GF-D8 (cell line): ENCODE measurements at regions not wholly inside any gene's neighbourhood (a gene's known extent, or its start where the extent isn't known, plus 50 kb on each side); places are given as distances from the start of the nearest gene placed in this dataset.
"Not testable (repeated sequence)": the region's sequence is repeated elsewhere in the genome, so short reads cannot be mapped to it uniquely, and the experiment has no call there.

ENCODE experiments used
- DNase-seq: peaks from one replicate; lab custom pipeline; 2025; lab: John Stamatoyannopoulos, UW

DNA sequence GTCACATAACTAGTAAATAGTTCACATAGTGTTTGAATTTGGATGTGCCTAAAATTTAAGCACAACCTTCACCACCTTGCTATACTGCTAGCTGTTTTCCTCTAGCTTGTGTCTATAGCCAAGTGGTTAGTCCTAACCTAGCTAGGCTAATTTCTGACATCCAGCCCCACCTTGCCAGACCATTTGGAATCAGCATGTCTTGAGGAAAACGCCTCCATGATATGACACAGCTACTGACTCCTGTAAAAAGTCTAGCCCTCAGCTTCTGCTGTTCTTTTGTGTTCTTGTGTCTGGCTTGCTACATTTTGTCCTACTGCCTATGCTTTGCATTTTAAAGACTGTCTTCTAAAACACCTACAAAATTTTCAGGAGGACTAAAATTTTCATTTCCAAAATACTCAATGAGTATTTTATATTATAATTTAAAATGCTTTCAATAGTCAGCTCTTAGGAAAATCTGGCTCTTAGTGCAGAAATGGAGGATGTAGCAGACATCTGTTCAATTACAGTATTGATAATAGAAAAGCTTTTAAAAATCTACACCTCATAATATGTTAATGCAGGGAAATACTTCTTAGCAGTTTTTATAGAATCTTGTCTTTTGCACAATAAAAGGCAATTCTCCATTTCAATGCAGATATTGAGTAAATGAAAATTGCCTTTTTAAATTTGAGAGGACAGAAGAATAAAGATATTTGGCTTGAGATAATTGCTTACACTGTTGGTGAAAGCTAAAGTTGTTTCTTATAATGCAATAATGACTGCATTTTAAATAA, 160.8 kb upstream of the APP start:
- DNase-seq = no peak

DNA sequence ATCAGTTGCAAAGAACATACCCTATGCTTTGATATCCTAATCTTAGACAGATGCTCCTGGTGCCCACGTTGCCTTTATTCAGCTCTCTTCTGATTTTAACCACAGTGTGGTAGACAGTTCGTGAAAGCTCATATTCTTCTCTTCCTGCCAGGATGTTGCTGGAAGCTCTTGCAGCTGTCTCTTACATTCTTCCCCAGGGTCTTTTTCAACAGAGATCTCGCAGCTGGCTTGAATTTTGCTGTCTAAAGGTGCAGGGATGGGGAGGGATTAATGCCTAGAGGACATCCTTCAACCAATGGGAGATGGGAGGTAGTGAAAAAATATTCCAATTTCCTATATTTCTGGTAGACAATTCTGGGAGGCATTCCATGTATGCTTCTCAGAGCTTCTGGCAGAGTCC, 150.0 kb upstream of the APP start:
- no peak for DNase-seq

DNA sequence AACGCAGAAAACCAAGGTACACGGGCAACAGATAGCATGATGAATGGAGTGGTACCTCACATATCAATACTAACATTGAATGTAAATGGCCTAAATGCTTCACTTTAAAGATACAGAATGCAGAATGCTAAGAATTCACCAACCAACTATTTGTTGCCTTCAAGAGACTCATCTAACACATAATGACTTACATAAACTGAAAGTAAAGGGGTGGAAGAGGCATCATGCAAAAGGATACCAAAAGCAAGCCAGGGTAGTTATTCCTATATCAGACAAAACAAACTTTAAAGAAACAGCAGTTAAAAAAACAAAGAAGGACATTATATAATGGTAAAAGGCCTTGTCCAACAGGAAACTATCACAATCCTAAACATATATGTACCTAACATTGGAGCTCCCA, 137.1 kb upstream of the APP start:
- DNase-seq = no peak

DNA sequence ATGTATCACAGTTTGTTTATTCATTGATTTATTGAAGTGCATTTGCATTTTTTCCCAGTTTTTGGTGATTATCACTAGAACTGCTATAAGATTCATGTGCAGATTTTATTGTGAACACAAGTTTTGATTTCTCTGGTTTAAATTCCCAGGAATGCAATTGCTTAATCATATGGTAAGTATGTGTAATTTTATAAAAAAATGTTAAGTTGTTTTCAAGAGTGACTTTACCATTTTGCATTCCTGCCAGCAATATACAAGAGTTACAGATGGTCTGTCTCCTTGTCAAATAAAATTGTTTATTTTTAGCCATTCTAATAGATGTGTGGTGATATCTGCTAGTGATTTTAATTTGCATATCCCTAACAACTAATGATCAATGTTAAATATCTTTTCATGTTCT, 127.3 kb upstream of the APP start:
- DNase-seq = no peak

DNA sequence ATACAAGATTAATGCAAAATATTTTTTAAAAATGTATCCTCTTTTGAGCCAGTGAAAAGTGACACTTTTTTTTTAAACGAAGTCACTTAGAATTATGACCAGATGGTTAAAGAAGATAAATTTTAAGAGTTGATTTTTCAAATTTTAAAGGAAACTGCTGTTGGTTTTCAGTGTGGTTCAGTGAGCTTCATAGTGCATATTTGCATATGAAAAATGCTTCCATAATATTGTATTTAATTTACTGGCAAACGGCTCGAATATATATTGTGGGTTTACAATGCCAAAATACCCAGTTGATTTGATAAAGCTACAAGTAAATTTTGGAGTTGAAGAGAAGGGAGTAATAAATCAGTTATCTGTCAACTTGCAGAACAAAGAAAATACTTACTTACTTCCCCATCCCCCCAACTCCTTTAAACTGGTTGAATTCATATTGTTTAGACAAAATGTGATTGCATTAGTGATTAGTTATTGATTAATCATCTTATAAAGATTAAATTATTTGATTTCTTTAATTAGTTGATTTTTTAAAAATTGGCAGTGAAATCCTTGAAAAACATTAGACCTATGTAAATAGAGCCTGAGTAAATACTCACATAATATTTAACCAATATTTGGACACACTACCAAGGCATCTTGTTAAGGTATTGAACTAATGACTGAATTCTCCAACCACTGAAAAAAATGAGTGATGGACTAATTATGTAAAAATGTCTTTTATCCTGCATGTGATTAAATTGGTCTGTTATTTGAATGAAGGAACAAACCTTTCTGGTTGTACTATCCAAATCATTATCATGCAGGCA, 122.8 kb upstream of the APP start:
- no peak for DNase-seq

DNA sequence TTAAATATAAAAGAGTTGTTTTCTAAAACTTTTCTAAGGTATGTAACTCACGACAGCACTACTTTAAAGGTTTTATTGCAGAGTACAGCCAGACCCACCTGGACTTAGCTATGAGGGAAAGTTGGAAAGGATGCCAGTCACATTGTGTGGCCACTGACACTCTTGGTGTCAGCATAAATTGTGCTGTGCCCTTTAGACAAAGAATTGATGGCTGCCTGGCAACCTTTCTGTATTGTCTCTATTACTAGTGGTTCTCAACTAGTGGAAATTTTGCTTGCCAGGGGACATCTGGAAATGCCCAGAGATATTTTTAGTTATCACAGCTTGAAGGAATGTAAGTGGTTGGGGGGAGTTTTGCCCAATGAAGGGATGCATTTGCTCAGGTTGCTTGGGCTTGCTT, 117.5 kb upstream of the APP start:
- DNase-seq = no peak

DNA sequence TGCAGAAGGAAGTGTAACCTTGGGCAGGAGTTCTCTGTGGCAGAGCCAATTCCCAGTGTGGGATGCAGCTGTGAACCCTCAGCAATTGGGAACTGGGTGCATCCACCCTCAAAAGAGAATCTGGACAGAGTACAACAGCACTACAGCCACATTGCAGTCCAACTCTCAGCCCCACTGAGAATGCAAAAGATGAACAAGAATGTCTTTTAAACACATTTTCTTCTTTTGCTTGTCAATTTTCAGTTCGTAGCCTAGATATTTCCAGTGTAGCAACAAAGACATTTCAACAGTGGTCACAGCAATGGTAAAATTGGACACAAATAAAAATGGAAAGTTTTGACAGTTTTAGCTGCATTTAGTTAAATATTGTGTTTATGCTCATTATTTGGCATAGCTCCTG, 114.0 kb upstream of the APP start:
- no peak for DNase-seq

DNA sequence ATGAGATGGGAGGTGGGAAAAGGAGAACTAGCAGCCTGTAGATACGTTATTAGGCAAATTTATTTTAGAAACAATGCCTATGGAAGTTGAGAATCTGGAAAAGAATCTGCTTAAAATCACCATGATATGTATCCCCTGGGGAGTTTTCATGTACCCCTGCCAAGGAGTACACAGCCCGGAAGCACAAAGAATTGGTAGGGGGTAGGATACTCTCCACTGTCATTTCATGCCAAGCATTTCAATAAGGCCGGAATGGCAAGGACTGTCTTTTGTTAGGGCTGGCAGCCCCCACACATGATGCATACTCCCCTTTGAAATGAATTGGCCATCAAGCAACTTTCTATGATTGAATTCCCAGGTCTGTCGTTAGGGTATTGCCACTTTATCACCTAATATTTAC, 111.5 kb upstream of the APP start:
- DNase-seq = no peak

DNA sequence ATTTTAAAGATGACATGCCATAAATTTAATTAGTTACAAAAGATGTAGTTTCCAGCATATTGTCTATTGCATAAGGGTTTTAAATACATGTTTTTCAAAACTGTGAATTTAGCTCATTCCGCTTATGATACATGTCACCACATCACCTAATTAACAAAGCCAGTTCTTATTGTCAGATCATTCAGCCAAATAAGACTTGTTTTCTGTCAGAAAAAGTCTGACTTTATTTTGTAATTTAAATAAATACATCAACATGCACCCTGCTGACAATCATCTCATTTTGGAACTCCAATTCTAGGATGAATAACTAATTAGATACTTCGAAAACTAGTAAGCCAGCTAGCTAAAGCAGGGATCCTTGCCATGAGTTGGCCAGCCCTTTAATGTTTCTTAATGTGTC, 110.9 kb upstream of the APP start:
- no peak for DNase-seq

DNA sequence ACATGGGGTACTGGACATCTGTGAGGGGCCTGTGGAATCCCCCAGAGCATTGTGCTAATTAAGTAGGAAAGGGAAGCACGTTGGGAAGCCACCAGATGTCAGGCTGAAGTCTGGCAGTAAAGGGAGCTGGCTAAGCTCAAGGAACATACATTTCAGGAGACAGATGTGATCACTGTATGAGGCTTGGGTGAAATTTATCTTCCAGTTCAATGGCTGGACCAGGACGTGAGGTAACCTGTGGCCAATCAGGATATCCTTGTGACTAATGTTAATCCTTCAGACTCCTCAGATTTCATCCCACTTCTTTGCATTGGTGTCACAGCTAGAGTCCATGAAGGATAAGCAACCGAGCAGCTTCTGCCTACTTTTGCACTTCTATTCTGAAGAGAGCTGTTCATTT, 110.2 kb upstream of the APP start:
- no peak for DNase-seq

DNA sequence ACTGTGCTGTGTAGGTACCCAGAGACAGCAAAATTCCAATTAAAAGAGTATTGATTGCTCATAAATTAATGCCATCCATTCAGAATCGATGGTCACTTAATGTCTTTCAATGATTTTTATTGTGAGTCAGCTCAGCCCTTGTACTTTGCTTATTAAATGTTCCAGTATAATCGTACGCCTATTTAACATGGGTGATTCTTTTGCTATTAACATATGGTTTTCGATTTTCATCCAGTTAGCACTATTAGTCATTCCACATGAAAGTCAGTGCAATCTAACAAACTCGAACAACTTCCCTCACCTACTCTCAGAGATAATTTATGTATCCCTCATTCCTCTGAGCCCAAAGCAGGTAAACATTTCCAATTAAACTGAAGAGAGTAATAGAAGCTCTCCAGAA, 109.6 kb upstream of the APP start:
- DNase-seq = no peak

DNA sequence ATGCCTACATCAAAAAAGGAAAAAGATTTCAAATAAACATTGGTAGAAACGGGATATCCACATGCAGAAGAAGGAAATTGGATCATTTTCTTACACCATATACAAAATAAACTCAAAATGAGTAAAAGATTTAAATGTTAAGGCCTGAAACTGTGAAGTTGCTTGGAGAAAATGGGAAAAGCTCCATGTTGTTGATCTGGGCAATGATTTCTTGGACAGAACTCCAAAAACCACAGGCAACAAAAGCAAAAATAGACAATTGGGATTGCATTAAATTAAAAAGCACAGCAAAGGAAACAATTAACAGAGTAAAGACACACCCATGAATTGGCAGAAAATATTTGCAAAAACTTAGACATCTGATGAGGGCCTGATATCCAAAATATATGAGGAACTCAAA, 105.2 kb upstream of the APP start:
- no peak for DNase-seq

DNA sequence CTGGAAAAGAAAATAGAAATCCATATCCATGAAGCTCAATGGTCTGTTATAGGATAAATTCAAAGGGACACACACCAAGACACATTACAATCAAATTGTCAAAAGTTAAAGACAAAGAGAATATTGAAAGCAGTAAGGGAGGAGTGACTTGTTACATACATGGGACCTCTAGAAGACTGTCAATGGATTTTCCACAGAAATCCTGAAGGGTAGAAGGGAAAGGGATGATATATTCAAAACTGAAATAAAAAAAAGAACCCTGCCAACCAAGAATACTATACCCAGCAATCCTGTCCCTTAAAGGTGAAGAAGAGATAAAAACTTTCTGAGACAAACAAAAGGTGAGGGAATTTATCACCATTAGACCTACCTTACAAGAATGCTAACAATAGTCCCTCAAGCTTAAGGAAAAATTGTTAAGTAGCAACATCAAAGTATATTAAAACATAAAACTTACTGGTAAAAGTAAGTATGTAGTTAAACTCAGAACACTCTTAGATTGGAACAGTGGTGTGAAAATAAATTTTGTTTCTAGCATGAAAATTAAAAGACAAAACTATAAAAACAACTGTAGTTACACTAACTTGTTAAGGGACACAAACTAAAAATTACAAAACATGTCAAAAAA, 103.2 kb upstream of the APP start:
- DNase-seq = no peak

DNA sequence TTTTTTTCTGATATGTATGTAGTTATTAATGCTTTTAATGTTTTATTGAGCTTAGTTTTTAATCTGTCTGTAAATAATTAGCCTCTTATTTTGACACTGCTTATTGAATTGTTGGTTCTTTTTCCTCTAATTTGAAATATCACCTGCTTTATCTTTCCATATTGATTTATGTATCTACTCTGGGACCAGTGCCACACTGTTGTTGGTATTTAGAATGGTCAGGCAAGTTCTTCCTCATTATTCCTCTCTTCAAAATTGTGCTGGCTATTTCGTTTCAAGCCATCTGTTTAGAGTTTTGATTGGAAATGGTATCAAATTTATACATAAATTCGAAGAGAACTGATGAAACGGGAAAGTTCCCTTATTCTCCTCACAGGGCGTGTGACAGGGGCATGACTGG, 96.8 kb upstream of the APP start:
- DNase-seq = no peak

DNA sequence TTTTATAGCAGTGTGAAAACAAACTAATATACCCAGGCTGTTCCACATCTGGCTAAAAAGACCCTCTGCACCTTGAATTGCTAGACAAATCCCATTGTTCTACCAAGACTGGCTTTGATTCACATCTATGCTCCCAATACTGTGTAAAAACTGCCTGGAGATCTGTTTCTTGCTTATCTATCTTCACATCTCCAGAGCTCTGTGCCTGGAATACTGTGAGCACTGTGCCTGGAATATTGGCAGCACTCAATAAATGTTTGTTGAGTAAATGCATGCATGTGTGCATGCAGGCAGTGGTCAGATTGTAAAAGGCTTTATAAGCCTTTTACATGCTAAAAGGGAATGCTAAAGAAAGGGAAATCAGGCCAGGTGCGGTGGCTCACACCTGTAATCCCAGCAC, 75.5 kb upstream of the APP start:
- DNase-seq = no peak

DNA sequence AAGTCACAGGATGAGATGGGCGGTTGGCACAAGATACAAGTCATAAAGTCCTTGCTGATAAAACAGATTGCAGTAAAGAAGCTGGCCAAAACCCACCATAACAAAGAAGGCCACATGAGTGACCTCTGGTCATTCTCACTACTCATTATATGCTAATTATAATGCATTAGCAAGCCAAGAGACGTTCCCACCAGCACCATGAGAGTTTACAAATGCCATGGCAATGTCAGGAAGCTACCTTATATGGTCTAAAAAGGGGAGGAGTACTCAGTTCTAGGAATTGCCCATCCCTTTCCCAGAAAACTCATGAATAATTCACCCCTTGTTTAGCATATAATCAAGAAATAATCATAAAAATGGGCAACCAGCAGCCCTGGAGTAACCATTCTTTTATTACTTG, 74.9 kb upstream of the APP start:
- DNase-seq = no peak

DNA sequence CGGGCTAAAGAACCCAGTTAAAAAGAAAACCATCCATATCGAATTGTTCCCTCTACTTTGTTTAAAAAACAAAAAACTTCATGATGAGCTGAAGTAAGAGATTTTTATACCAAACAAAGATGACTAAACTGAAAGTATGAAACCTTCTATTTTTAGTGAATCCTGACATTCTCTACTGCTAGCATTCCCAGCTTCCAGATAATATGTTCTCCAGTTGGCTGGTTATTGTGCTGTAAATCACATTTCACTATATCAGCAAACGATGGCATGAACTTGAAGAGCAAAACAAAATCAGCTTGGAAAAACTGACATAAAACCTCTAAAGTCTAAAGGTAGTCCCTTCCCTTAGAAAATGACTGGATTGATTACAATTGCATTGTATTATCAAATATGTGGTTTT, 68.1 kb upstream of the APP start:
- DNase-seq = no peak

DNA sequence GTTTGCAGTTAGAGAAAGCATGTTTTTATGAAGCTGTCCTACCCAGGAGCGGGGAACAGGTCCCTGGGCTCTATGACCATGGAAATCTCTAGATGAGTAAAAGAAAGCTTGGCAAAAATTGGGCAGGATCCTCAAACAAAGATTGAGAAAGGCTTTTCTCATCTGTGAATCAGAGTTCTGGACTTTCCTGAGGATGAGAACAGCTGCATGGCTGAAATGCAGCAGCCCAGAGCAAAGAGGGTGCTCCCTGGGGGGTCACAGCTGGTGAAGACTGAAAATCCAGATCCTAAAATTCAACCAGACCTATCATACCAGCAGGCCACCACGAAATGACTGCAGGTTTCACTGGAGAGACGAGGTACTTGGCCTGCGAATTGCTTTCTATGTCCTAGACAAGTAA, 65.7 kb upstream of the APP start:
- DNase-seq = no peak

DNA sequence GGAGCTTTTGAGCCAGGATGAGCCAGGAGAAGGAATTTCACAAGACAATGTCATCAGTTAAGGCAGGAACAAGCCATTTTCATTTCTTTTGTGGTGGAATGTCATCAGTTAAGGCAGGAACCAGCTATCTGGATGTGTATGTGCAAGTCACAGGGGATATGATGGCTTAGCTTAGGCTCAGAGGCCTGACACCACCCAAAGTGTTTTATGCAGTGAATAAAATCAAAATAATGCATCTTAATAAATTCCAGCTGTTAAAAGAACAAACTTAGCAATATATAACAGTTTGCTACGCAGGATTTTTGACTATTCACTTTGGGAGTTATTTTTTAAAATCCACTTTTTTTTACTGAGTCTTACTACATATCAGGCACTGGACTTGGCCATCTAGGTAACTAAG, 62.7 kb upstream of the APP start:
- DNase-seq = not testable (repeated sequence)

DNA sequence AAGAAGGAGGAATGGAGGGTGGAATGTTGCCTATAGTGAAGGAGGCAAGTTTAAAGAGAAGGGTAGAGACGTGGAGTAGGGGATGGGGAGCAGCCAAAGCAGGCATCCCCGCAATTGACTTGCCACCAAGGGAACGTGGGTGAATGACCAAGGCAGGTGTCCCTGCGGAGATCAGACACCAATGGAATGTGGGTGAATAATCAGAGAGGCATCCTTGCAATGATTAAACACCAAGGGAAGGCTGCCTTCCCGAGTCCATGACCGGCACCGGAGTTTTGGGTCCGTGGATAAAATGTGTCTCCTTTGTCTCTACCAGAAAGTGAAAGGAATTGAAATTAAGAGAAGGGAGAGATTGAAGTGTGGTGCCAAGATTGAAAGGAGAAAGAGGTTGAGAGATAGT, 61.9 kb upstream of the APP start:
- not testable (repeated sequence) for DNase-seq

DNA sequence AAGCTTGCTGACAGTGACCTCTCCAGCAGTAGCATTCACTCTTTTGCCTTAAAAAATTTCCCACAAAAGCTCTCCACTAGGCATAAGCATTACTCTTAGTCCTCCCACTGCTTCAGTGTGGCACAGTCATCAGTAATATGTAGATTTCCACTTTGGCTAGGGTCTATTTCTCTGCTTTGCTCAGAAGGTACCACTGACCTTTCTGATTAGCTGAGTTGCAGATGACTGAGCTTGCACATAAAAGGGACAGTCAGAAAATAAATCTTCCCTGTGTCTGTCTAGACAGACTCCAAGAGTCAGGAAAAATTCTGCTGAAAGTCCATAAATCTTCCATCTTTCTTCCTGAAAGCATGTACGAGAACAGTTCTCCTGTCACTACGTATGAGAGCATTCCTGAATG, 56.6 kb upstream of the APP start:
- DNase-seq = no peak

DNA sequence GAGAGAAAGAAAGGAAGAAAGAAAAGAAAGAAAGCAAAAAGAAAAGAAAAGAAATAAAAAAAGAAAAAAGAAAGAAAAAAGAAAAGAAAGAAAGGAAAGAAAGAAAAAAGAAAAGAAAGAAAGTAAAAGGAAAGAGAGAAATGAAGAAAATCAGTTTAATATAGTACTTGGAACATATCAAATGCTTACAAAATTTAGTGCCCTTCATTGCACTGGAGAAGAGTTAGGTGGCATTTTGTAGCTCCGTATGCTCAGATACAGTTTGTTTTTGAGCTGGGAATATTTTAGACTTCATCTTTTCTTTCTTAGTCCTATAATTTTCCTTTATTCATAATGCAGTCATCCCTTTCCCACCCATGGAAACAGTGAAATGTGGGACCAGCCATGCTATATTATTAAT, 56.2 kb upstream of the APP start:
- no peak for DNase-seq

DNA sequence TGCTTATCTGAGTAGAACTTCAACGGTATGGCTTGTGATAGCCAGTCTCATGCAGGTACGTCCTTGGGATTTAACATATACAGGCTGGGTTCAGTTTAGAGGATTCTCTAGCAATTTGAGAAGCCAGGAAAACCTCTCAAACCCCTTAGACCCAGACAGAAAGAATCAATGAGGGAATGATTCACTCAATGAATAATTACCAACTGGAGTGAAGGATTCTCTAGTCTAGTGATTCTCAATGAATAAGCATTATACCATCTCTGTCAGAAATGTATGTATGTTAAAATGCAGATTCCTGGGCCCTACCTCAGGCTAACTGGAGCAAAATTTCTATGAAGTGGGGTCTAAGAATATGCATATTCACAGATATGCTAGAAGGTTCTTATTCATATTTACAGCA, 54.5 kb upstream of the APP start:
- DNase-seq = no peak
